SK-N-SH (cell line): ENCODE measurements at regions not wholly inside any gene's neighbourhood (a gene's known extent, or its start where the extent isn't known, plus 50 kb on each side); places are given as distances from the start of the nearest gene placed in this dataset.

Experiments
- CHD2 ChIP-seq: fragments of 150-350 bp; IDR thresholded peaks from 2 replicates; pipeline ENCODE4 v1.6.1; 2018; ENCODE audit warnings: low read length; ENCODE audit not compliant: partially characterized antibody
- CTCF ChIP-seq: fragments of 200-600 bp; sonication (generic); IDR thresholded peaks from 2 replicates; pipeline ENCODE4 v1.6.1; 2017; ENCODE audit warnings: antibody characterized with exemption, mild to moderate bottlenecking, moderate library complexity
- FOXJ3 ChIP-seq: sonication (generic); formaldehyde crosslinking; IDR thresholded peaks from 2 replicates; pipeline ENCODE4 v1.5.1; 2020; ENCODE audit warnings: mild to moderate bottlenecking, missing genetic modification reagents
- MEF2A ChIP-seq: IDR thresholded peaks from 2 replicates; pipeline ENCODE4 v1.4.0; 2012; ENCODE audit warnings: low read depth, borderline replicate concordance
- POLR2AphosphoS5 ChIP-seq: IDR thresholded peaks from 2 replicates; pipeline ENCODE4 v1.6.1; 2012; ENCODE audit warnings: low read depth, low read length
- RAD21 ChIP-seq: IDR thresholded peaks from 2 replicates; pipeline ENCODE4 v1.6.1; 2012; ENCODE audit warnings: mild to moderate bottlenecking, low read length
- SIN3A ChIP-seq: IDR thresholded peaks from 2 replicates; pipeline ENCODE4 v1.6.1; 2012; ENCODE audit warnings: low read depth, mild to moderate bottlenecking, low read length, moderate library complexity, borderline replicate concordance
- ZBTB33 ChIP-seq: IDR thresholded peaks from 2 replicates; pipeline ENCODE4 v1.4.0; 2012; ENCODE audit warnings: low read depth, borderline replicate concordance
- TF ChIP-seq, protein P1 (sequence below): IDR thresholded peaks from 2 replicates; pipeline ENCODE4 v1.4.0; 2012; ENCODE audit warnings: low read depth
- TF ChIP-seq, protein P2 (sequence below): IDR thresholded peaks from 2 replicates; pipeline ENCODE4 v1.4.0; 2012; ENCODE audit warnings: low read depth, borderline replicate concordance

- no peak for TF ChIP-seq MEF2A
- TF ChIP-seq FOXJ3 (CRISPR knock-in tag): no peak
- no peak for TF ChIP-seq RAD21
- TF ChIP-seq SIN3A: no peak
- TF ChIP-seq, protein P1, sequence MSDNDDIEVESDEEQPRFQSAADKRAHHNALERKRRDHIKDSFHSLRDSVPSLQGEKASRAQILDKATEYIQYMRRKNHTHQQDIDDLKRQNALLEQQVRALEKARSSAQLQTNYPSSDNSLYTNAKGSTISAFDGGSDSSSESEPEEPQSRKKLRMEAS: no peak
- TF ChIP-seq CTCF: no peak
- TF ChIP-seq ZBTB33: no peak
- TF ChIP-seq CHD2: no peak
- TF ChIP-seq, protein P2, sequence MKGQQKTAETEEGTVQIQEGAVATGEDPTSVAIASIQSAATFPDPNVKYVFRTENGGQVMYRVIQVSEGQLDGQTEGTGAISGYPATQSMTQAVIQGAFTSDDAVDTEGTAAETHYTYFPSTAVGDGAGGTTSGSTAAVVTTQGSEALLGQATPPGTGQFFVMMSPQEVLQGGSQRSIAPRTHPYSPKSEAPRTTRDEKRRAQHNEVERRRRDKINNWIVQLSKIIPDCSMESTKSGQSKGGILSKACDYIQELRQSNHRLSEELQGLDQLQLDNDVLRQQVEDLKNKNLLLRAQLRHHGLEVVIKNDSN: no peak
- no peak for TF ChIP-seq POLR2AphosphoS5
Measured at GRCh38 chr1:38114241-38115026, 67.8 kb upstream of the POU3F1 start.
